HCT116 (cell line): ENCODE measurements at regions not wholly inside any gene's neighbourhood (a gene's known extent, or its start where the extent isn't known, plus 50 kb on each side); places are given as distances from the start of the nearest gene placed in this dataset.

ENCODE experiments used
- ATAC-seq: fragments of 200-7000 bp; cut with Tn5 transposase; 2 replicates; pipeline ENCODE4 v1.9.1; 2020; ENCODE audit warnings: mild to moderate bottlenecking, moderate library complexity
- BruUV-seq: library from RNA; stranded (reverse); fragments of 400-500 nt; replicated peaks from 2 replicates; lab custom pipeline; 2021; lab: Mats Ljungman, UMichigan
- CTCF ChIA-PET: fragments of 300-600 bp; sonication (Branson Sonifier 250); formaldehyde crosslinking; loops from one replicate; lab custom pipeline; 2021; ENCODE audit warnings: antibody characterized with exemption; lab: Charles Lee
- POLR2A ChIA-PET: fragments of 300-600, 350-600 bp; sonication (Branson Sonifier 250); formaldehyde crosslinking; loops from one replicate; lab custom pipeline; 2021; ENCODE audit warnings: antibody characterized with exemption; lab: Charles Lee
- RAD21 ChIA-PET, 2 experiments: fragments of 300-600 bp; sonication (Branson Sonifier 250); formaldehyde crosslinking; loops; one replicate each; lab custom pipeline; 2023; ENCODE audit warnings: low total read pairs in 2 of 2; ENCODE audit not compliant: uncharacterized antibody in 2 of 2, unreplicated experiment in 2 of 2, low non-redundant PET in 1 of 2; lab: Charles Lee
- DNase-seq: peaks from one replicate; pipeline ENCODE4 v3.0.0-alpha.2; 2010; ENCODE audit warnings: low read depth, low spot score
- H2AFZ ChIP-seq: fragments of 200-600 bp; shearing (Covaris generic), sonication (generic); 2 replicates; pipeline ENCODE4 v1.6.1; 2017; ENCODE audit warnings: low read depth, mixed run types, mixed read lengths, antibody characterized with exemption, low read length; ENCODE audit not compliant: poor library complexity, severe bottlenecking
- H3K27ac ChIP-seq: 2 replicates; pipeline ENCODE4 v1.5.1; 2012; ENCODE audit warnings: low read depth, low read length
- H3K27me3 ChIP-seq: fragments of 200-600 bp; sonication (generic); 2 replicates; pipeline ENCODE4 v1.6.1; 2016; ENCODE audit warnings: mixed run types, low read length, mixed read lengths; ENCODE audit not compliant: insufficient read depth
- H3K36me3 ChIP-seq, 2 experiments: fragments of 200-500 bp in 1 of 2; fragments of 200-600 bp in 1 of 2; sonication (Bioruptor generic) in 1 of 2; sonication (generic) in 1 of 2; 2 replicates each; pipeline versions ENCODE4 v1.5.1 to v1.6.1; 2014 to 2016; ENCODE audit warnings: low read length in 2 of 2, inconsistent platforms in 1 of 2, mixed read lengths in 1 of 2, mixed run types in 1 of 2; ENCODE audit not compliant: insufficient read depth in 2 of 2, control insufficient read depth in 1 of 2
- H3K4me1 ChIP-seq, 2 experiments: fragments of 200-600 bp in 1 of 2; sonication (generic) in 1 of 2; 2 replicates each; pipeline versions ENCODE4 v1.5.1 to v1.6.1; 2012 to 2017; ENCODE audit warnings: low read length in 2 of 2, inconsistent platforms in 1 of 2, mild to moderate bottlenecking in 1 of 2, mixed read lengths in 1 of 2, mixed run types in 1 of 2, moderate library complexity in 1 of 2; ENCODE audit not compliant: insufficient read depth in 2 of 2, control insufficient read depth in 1 of 2
- H3K4me2 ChIP-seq: fragments of 200-600 bp; sonication (generic); 2 replicates; pipeline ENCODE4 v1.6.1; 2017; ENCODE audit warnings: mixed run types, low read length, mixed read lengths
- H3K4me3 ChIP-seq, 2 experiments: fragments of 200-600 bp in 1 of 2; sonication (generic) in 1 of 2; replicated peaks in 1 of 2; 2 replicates each; pipeline ENCODE4 v1.5.1; 2011 to 2016; ENCODE audit warnings: low read length in 2 of 2, control low read depth in 1 of 2, low read depth in 1 of 2, mild to moderate bottlenecking in 1 of 2, mixed read lengths in 1 of 2, mixed run types in 1 of 2
- H3K79me2 ChIP-seq: fragments of 200-600 bp; sonication (generic); 2 replicates; pipeline ENCODE4 v1.6.1; 2017; ENCODE audit warnings: mild to moderate bottlenecking, mixed run types, low read length, moderate library complexity, mixed read lengths; ENCODE audit not compliant: insufficient read depth
- H3K9ac ChIP-seq: fragments of 200-600 bp; sonication (generic); 2 replicates; pipeline ENCODE4 v1.6.1; 2016; ENCODE audit warnings: low read length, mixed read lengths
- H3K9me2 ChIP-seq: fragments of 200-600 bp; sonication (generic), shearing (Covaris generic); 2 replicates; pipeline ENCODE4 v1.6.1; 2017; ENCODE audit warnings: mixed run types, mild to moderate bottlenecking, moderate library complexity; ENCODE audit not compliant: insufficient read depth
- H3K9me3 ChIP-seq, 2 experiments: fragments of 200-500 bp in 1 of 2; fragments of 200-600 bp in 1 of 2; sonication (Bioruptor generic) in 1 of 2; sonication (generic) in 1 of 2; 2 replicates each; pipeline ENCODE4 v1.6.1; 2014 to 2017; ENCODE audit warnings: low read length in 2 of 2, mixed read lengths in 2 of 2, inconsistent platforms in 1 of 2, low read depth in 1 of 2, mild to moderate bottlenecking in 1 of 2, mixed run types in 1 of 2, moderate library complexity in 1 of 2; ENCODE audit not compliant: control insufficient read depth in 1 of 2, insufficient read depth in 1 of 2
- H4K20me1 ChIP-seq: fragments of 200-600 bp; sonication (generic), shearing (Covaris generic); 2 replicates; pipeline ENCODE4 v1.6.1; 2017; ENCODE audit warnings: mixed run types, mild to moderate bottlenecking, moderate library complexity; ENCODE audit not compliant: insufficient read depth
- CBX3 ChIP-seq: IDR thresholded peaks from 2 replicates; pipeline ENCODE4 v1.6.1; 2012; ENCODE audit warnings: low read depth
- EGR1 ChIP-seq: IDR thresholded peaks from 2 replicates; pipeline ENCODE4 v1.6.1; 2012; ENCODE audit warnings: low read depth
- ELF1 ChIP-seq: IDR thresholded peaks from 2 replicates; pipeline ENCODE4 v1.6.1; 2012; ENCODE audit warnings: low read depth, borderline replicate concordance
- EZH2phosphoT487 ChIP-seq: fragments of 200-600 bp; IDR thresholded peaks from 2 replicates; pipeline ENCODE4 v1.6.1; 2018; ENCODE audit warnings: antibody characterized with exemption, borderline replicate concordance
- JUND ChIP-seq: IDR thresholded peaks from 2 replicates; pipeline ENCODE4 v1.6.1; 2012
- SRF ChIP-seq: IDR thresholded peaks from 2 replicates; pipeline ENCODE4 v1.6.1; 2012; ENCODE audit warnings: low read depth
- ZFX ChIP-seq: fragments of 450-650 bp; IDR thresholded peaks from 2 replicates; pipeline ENCODE4 v1.6.1; 2017
- ZNF274 ChIP-seq: fragments of 200-500 bp; sonication (Bioruptor generic); IDR thresholded peaks from 2 replicates; pipeline ENCODE4 v1.6.1; 2014; ENCODE audit warnings: mild to moderate bottlenecking, low read depth, low read length, inconsistent platforms
- intact Hi-C: fragments of 100-400 bp; cut with micrococcal nuclease; formaldehyde crosslinking; loops from 2 replicates; pipeline ENCODE4 v1.10.0; 2022
- TF ChIP-seq, protein P1 (sequence below), 3 experiments: fragments of 200-600 bp in 1 of 3; sonication (generic) in 1 of 3; IDR thresholded peaks in 2 of 3; conservative IDR thresholded peaks in 1 of 3; 2 replicates each; pipeline ENCODE4 v1.5.1; 2012 to 2017; ENCODE audit warnings: low read depth in 2 of 3, low read length in 2 of 3, antibody characterized with exemption in 1 of 3, borderline replicate concordance in 1 of 3, control low read depth in 1 of 3, mild to moderate bottlenecking in 1 of 3, mixed read lengths in 1 of 3, mixed run types in 1 of 3, moderate library complexity in 1 of 3; ENCODE audit not compliant: insufficient read depth in 1 of 3
- TF ChIP-seq, protein P2 (sequence below): IDR thresholded peaks from 2 replicates; pipeline ENCODE4 v1.6.1; 2012; ENCODE audit warnings: low read depth

DNA sequence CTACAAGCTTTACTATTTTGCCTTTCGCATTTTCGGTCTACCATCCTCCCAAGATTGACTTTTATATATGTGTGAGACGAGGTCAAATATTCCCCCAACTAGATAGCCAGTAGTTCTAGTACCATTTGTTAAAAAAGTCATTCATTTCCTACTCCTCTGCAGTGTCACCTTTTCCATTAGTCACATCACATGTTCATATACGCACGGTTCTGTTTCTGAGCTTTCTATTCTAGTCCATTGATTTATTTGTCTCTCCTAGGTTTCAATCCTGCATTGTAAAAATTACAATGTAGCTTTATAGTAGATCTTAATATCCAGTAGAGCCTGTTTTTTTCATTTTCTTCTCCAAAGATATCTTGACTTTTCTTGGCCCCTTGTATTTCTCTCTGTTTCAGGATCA, 528.7 kb upstream of the TRPC7 start:
- no peak overlapping the region for H2AFZ ChIP-seq
- ATAC-seq (no peak), DNase-seq (no peak)
- ChIA-PET POLR2A (no interaction called here), RAD21 (no interaction called here), CTCF (no interaction called here)
- no peak overlapping the region for H3K4me3 ChIP-seq
- no peak overlapping the region for H3K9ac ChIP-seq
- H4K20me1 ChIP-seq = no peaks in the 10 kb centered on the region
- H3K4me2 ChIP-seq = no peak overlapping the region
- H3K4me1 ChIP-seq = no peaks in the 10 kb centered on the region
- no peaks in the 10 kb centered on the region; the same call in 1 of the 2 replicates for H3K9me2 ChIP-seq
- no peaks in the 10 kb centered on the region for H3K79me2 ChIP-seq
- no TSS peak for BruUV-seq
- H3K9me3 ChIP-seq = no peaks in the 10 kb centered on the region
- H3K27ac ChIP-seq = no peak overlapping the region
- peaks cover 29% of the 10 kb centered on the region; the same call in 1 of the 2 replicates for H3K27me3 ChIP-seq
- H3K36me3 ChIP-seq = no peaks in the 10 kb centered on the region
- intact Hi-C loops = no loop called here
- TF ChIP-seq ZFX = no peak

DNA sequence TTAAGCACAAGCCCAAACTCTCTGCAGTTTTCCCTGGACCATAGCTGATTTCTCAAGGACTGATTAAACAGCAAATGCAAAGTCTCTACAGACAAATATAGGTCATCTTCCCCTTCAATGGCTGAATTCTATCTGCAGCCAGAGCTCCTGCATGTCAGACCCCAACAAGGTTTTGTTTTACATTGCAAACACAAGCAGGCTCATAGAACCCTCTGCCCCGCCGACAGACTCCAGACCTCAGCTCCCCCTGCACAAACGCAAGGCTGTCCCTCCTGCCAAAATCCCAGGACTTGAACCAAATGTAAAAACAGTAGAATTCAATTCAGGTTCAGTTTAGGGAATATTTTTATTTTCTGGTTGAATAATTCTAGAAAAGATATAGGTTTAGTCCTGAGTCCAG, 526.7 kb upstream of the TRPC7 start:
- H3K9me2 ChIP-seq = no peaks in the 10 kb centered on the region; the same call in 1 of the 2 replicates
- no peaks in the 10 kb centered on the region for H3K4me1 ChIP-seq
- peaks cover 31% of the 10 kb centered on the region; the same call in 1 of the 2 replicates for H3K27me3 ChIP-seq
- no peak overlapping the region for H3K4me3 ChIP-seq
- ChIA-PET POLR2A (no interaction called here), CTCF (no interaction called here), RAD21 (no interaction called here)
- H3K79me2 ChIP-seq = no peaks in the 10 kb centered on the region
- intact Hi-C loops = no loop called here
- H3K9me3 ChIP-seq = no peaks in the 10 kb centered on the region
- no peak for DNase-seq
- ATAC-seq = no peak
- BruUV-seq = no TSS peak
- no peak for TF ChIP-seq SRF
- TF ChIP-seq CBX3 = no peak
- TF ChIP-seq, protein P1, sequence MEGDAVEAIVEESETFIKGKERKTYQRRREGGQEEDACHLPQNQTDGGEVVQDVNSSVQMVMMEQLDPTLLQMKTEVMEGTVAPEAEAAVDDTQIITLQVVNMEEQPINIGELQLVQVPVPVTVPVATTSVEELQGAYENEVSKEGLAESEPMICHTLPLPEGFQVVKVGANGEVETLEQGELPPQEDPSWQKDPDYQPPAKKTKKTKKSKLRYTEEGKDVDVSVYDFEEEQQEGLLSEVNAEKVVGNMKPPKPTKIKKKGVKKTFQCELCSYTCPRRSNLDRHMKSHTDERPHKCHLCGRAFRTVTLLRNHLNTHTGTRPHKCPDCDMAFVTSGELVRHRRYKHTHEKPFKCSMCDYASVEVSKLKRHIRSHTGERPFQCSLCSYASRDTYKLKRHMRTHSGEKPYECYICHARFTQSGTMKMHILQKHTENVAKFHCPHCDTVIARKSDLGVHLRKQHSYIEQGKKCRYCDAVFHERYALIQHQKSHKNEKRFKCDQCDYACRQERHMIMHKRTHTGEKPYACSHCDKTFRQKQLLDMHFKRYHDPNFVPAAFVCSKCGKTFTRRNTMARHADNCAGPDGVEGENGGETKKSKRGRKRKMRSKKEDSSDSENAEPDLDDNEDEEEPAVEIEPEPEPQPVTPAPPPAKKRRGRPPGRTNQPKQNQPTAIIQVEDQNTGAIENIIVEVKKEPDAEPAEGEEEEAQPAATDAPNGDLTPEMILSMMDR (IDR thresholded peaks at IDR 0.05 in 2 of 3, conservative IDR thresholded peaks at IDR 0.05 in 1 of 3; ENCODE audit: borderline replicate concordance in 1 of 3, insufficient read depth in 1 of 3, low read depth in 2 of 3, low read length in 2 of 3) = no peak
- TF ChIP-seq ELF1 = no peak
- TF ChIP-seq EGR1 = no peak
- TF ChIP-seq ZNF274 = no peak
- TF ChIP-seq JUND = no peak
- TF ChIP-seq EZH2phosphoT487 = no peak
- TF ChIP-seq, protein P2, sequence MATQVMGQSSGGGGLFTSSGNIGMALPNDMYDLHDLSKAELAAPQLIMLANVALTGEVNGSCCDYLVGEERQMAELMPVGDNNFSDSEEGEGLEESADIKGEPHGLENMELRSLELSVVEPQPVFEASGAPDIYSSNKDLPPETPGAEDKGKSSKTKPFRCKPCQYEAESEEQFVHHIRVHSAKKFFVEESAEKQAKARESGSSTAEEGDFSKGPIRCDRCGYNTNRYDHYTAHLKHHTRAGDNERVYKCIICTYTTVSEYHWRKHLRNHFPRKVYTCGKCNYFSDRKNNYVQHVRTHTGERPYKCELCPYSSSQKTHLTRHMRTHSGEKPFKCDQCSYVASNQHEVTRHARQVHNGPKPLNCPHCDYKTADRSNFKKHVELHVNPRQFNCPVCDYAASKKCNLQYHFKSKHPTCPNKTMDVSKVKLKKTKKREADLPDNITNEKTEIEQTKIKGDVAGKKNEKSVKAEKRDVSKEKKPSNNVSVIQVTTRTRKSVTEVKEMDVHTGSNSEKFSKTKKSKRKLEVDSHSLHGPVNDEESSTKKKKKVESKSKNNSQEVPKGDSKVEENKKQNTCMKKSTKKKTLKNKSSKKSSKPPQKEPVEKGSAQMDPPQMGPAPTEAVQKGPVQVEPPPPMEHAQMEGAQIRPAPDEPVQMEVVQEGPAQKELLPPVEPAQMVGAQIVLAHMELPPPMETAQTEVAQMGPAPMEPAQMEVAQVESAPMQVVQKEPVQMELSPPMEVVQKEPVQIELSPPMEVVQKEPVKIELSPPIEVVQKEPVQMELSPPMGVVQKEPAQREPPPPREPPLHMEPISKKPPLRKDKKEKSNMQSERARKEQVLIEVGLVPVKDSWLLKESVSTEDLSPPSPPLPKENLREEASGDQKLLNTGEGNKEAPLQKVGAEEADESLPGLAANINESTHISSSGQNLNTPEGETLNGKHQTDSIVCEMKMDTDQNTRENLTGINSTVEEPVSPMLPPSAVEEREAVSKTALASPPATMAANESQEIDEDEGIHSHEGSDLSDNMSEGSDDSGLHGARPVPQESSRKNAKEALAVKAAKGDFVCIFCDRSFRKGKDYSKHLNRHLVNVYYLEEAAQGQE = no peak
- H2AFZ ChIP-seq = no peak overlapping the region
- no peak overlapping the region for H3K9ac ChIP-seq
- H3K4me2 ChIP-seq = no peak overlapping the region
- H3K36me3 ChIP-seq = no peaks in the 10 kb centered on the region
- no peaks in the 10 kb centered on the region for H4K20me1 ChIP-seq
- no peak overlapping the region for H3K27ac ChIP-seq
